NB4 (cell line): ENCODE measurements at regions not wholly inside any gene's neighbourhood (a gene's known extent, or its start where the extent isn't known, plus 50 kb on each side); places are given as distances from the start of the nearest gene placed in this dataset.

ENCODE experiments used
- CTCF ChIP-seq: IDR thresholded peaks from one replicate; pipeline ENCODE4 v1.5.1; 2012; ENCODE audit warnings: low read depth, low read length
- MAX ChIP-seq: IDR thresholded peaks from 2 replicates; pipeline ENCODE4 v1.6.1; 2011; ENCODE audit warnings: low read depth, low read length
- POLR2A ChIP-seq: IDR thresholded peaks from 2 replicates; pipeline ENCODE4 v1.6.1; 2011; ENCODE audit warnings: mild to moderate bottlenecking; ENCODE audit not compliant: insufficient read length; ENCODE audit errors: extremely low read depth

- TF ChIP-seq CTCF (no peak), POLR2A (no peak), MAX (no peak)
Measured at GRCh38 chr2:207465894-207466293, 63.9 kb upstream of the CREB1 start.
